SH-SY5Y (cell line): ENCODE measurements at regions not wholly inside any gene's neighbourhood (a gene's known extent, or its start where the extent isn't known, plus 50 kb on each side); places are given as distances from the start of the nearest gene placed in this dataset.

Experiments
- GATA2 ChIP-seq: IDR thresholded peaks from 2 replicates; pipeline ENCODE4 v1.6.1; 2011; ENCODE audit warnings: mild to moderate bottlenecking, low read depth, low read length
- GATA3 ChIP-seq: IDR thresholded peaks from 2 replicates; pipeline ENCODE4 v1.6.1; 2011; ENCODE audit warnings: low read depth, mild to moderate bottlenecking, low read length, moderate library complexity

DNA sequence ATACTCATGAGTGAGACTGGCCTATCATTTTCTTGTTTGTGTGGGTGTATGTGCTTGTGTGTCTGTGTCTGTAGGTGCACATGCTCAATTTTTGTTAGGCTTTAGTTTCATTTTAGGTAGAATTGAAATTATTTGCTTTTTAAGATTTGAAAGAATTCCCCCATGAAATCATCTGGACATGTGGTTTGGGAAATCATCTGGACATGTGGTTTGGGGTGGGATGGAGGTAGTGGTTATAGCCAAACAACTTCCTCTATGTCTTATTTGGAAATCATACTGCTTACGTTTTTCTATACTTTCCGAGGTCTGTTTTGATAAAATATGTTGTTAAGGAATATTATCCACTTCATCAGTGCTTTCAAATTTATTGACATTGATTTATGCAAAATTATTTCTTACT is 485.4 kb upstream of the CLINT1 start:
- TF ChIP-seq GATA2 = no peak
- no peak for TF ChIP-seq GATA3
